ENCODE measurements at regions not wholly inside any gene's neighbourhood (a gene's known extent, or its start where the extent isn't known, plus 50 kb on each side); places are given as distances from the start of the nearest gene placed in this dataset.

DNA sequence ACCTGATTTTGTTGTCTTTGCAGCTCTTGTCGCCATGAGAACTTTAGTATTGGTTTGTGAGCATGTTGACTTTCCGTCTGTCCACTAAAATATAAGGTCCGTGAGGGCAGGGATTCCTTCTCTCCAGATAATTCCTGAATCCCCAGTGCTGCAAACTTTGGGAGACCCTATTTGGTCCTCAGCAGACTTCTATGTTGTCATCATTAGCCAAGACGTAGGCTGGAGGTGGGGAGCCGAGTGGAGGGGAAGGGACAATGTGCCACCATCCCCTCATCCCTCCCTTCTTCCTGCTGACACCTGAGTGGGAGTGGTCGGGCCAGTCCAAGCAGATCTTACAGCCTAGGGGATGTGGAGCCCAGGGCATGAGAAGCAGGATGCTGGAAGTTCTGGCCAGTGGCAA lies 690.6 kb downstream of the TBC1D22A start:
- DNase-seq = no peak

DNA sequence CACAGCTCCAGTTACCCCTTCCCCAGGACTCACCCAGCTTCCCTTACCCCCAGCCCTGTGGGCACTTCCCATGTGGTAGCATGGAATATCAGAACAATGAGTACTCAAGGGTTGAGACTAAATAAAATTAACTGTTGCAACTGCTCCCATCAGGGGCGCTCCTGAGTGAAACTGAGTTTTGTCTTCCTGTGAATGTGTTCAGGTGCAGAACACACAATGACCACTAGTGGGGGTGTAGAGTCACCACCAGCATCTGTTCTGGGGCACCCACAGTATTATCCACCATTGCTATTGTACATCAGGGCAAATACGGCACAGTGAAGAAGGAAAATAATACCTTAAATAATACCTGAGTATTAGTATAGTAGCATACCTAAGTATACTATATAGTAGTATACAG lies 689.7 kb downstream of the TBC1D22A start:
- DNase-seq = no peak

- no peak for DNase-seq
These were observed 688.5 kb downstream of the TBC1D22A start for GRCh38 chr22:47450876-47451475.

GRCh38 chr22:47449508-47450270 lies 687.2 kb downstream of the TBC1D22A start:
- DNase-seq = no peak

DNA sequence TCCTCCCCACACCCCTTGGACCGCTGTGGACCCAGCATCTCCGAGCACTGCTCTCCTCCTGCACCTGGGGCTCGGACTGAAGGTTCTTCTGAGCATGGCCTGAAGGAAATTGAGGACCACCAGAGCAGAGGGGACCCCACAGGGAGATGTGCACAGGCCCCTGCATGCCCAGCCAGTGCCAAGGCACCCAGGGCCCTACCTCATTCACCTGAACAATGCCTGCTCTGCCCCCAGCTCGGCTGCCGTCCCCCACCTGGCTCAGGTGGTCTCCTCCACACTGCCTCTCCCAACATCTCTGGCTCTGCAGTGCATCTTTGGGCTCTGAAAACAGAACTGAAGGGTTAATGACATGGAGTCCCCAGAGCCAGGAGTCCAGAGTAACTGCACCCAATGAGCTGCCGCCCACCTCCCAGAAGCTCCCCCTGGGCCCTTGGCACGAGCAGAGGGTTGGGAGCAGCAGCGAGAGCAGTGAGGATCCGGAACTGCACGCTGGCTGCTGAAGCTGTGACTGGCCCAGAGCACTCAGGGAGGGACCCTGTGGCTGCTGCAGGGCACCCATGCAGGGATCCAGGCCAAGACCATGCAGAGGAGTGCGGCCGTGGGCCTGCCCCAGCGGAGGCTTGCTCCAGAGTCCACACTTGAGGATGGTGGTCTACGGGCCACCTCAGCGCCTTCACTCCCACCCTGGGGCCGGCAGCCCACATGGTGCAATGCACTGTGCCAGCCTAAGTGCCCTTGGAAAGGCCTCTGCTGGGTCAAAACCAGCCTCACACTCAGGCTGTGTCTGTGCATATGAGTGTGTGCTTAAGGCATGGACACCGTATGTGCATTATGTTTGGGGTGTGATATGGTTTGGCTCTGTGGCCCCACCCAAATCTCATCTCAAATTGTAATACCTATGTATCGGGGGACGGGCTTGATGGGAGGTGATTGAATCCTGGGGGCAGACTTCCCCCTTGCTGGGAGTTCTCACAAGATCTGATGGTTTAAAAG lies 686.1 kb downstream of the TBC1D22A start:
- no peak for DNase-seq

GRCh38 chr22:47446821-47447810 lies 684.7 kb downstream of the TBC1D22A start:
- no peak for DNase-seq

GRCh38 chr22:47446331-47446730 lies 683.9 kb downstream of the TBC1D22A start:
- no peak for DNase-seq

DNA sequence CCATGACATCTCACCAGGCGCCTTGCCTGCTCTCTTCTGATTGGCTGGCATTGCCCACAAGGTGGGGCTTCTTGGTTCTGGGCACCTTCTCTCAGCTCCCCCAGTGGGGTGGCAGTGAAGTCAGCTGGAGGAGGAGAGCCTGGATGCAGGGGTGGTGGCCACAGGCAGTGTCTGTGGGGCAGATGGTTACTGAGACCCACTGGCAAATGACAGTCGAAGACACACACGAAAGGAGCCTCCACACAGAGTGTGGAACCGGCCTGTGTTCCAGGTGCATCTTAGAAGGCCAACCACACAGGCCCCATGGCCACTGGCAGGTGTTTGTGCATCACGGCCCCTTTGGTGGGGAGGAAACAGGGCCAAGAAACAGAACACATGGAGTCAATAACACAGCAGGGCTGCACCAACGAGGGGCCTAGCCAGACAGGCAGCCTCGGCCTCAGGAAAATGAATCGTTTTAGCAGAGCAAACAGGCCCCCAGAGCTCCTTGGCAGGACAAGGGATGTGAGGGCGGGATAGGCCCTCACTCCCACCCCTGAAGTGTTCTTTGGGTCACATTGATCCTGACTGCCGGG lies 683.4 kb downstream of the TBC1D22A start:
- DNase-seq = no peak

DNA sequence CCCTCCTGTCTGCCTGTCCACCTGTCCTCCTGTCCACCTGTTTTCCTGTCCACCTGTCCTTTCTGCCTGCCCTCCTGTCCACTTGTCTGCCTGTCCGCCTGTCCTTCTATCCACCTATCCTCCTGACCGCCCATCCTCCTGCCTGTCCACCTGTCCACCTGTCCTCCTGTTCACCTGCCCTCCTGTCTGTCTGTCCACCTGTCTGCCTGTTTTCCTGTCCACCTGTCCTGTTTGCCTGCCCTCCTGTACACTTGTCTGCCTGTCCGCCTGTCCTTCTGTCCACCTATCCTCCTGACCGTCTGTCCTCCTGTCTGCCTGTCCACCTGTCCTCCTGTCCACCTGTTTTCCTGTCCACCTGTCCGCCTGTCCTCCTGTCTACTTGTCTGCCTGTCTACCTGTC lies 682.8 kb downstream of the TBC1D22A start:
- no peak for DNase-seq

- no peak for DNase-seq
These were observed 682.3 kb downstream of the TBC1D22A start for GRCh38 chr22:47444746-47445065.

DNA sequence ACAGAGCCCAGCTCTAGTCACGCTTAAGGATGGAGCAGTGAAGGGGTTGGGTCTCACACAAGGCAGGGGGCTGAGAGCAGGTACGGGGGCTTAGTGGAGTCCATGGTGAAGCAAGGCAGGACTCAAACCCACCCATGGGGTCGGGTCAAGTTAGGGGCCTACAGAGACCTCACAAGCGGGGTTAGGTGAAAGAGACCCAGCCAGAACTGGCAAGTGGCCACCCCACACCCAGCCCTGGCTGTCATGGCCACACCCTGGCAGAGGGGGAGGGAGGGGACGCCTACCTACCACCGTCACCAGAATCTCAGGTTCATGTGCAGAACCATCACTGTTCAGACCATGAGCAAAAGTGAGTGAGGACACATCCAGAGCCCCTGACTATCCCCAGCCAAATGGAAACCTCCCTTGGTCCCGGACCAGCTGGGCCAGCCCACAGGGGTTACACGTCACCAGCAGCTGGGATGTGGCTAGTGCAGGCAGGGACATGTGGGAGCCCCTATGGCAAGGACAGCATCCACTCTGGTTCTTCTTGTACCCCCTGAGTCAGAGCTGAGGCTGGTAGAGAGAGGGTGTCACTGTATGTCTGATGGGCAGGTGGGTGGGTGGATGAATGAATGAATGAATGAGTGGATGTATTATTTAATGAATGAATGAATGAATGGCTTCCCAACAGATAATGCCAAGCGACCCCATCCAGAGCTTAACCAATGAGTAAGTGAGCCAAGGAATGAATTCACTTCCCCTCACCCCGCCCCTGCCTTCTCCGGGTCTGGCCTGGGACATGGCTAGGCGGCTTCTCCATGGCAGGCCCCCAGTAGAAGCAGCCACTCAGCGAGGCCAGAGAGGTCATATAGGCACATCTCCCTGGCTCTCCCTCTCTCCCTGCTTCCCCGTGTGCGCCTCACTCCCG lies 681.6 kb downstream of the TBC1D22A start:
- DNase-seq = no peak

DNA sequence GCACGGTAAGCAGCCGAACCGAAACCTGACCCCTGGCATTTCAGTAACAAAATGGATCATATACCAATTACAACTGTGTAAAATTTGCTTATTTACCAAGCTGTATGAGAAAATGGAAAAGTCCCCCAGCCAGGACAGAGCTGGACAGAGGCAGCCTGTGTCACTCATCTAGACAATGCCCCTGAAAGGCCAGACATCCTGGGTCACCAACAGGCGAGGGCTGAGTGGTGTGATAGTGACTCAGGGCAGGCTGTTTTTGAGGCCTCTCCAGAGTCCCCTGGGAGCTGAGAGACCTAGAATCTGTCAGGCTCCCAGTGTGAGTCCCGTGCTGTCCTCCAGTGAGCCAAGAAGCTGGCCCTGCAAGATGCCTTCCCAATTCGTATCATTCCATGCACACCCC lies 680.4 kb downstream of the TBC1D22A start:
- DNase-seq = no peak

GRCh38 chr22:47439643-47440265 lies 677.3 kb downstream of the TBC1D22A start:
- no peak for DNase-seq

DNA sequence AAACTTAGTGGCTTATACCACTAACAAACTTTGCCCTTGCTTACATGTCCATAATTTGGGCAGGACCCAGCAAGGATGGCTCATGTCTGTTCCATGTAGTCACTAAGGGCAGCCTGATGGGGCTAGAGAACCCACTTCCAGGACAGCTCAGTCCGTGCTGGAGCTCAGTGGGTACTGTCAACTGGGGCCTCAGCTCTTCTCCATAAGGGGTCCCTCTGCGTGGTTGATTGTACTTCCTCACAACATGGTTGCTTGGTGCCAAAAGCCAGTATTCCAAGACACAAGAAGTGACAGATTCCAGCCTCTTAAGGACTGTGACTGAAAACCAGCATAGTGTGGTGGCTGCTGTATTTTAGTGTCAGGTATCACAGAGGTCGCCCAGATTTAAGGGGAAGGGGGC lies 675.2 kb downstream of the TBC1D22A start:
- DNase-seq = no peak

DNA sequence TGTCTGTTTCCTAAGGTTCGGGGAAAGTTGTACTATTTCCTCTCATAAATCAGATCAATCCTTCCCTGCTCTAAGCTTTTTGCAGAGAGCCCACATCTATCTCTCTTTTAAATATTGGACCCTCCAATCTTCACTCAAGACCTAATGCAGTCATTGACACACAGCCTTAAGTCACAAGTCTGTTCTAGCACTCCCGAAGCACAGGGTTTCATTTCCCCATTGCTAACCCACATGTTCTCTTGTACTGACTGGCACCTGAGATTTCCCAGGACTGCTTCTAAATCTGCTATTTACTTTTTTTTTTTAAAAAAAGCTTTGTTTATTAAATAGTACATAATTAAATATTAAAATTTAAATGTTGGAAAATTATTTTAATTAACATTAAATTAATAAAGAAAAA lies 674.7 kb downstream of the TBC1D22A start:
- DNase-seq = no peak

DNA sequence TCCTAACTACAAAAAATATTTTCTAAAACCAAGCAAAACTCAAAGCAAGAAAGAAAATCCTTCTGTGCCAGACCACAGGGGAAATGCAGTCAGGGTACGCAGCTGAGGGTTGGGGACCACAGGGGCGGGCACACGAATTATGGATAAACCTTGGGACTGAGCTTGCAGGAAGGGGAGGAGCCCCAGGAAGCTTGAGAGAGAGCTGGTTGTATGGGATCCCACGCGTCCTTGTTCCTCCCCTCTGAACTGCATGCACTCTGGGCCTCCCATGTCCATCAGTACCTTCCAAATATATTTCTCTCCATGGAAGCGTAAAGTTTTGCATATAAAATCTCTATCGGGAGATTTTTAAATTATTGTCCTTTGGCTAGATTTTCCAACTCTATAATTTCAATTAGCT lies 673.4 kb downstream of the TBC1D22A start:
- no peak for DNase-seq

GRCh38 chr22:47435204-47435487 lies 672.7 kb downstream of the TBC1D22A start:
- DNase-seq = no peak

GRCh38 chr22:47434336-47435203 lies 672.1 kb downstream of the TBC1D22A start:
- no peak for DNase-seq

DNA sequence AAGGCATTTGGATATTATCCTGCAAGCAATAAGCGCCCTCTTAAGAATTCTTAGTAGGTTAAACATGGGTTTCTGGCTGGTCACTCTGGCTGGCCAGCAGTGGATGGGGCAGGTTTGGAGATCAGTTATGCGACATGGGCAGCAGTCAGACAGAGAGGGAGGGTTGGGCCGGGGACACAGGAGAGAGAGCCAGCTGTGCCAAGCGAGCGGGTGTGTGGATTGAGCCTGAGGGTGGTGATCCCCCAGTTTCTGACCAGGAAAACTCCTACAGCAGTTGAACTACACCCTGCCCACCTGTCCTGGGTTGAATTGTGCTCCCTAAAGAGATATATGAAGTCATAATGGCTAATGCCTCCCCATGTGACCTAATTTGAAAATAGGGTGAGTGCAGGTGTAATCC lies 671.2 kb downstream of the TBC1D22A start:
- no peak for DNase-seq

- no peak for DNase-seq
These were observed 670.2 kb downstream of the TBC1D22A start for GRCh38 chr22:47432683-47433082.
